ENCODE measurements at regions not wholly inside any gene's neighbourhood (a gene's known extent, or its start where the extent isn't known, plus 50 kb on each side); places are given as distances from the start of the nearest gene placed in this dataset.

DNA sequence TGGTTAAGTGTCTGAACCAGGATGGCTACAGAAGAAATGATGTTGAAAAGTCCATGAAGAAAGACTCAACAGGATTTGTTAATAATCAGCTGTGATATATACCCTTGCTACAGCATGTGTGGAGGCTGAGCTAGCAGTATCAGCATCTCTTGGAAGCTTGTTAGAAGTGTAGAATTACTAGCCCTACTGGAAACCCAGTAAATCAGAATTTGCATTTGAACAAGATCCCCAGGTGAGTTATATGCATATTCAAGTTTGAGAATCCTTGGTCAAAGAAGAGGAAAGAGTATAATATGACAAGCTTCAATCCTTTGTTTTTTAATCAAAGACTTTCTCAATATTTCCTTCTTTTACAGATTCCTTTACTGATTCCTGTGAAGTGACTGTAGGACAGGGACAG lies 109.0 kb upstream of the KCNJ3 start:
- no peaks in the 10 kb centered on the region for H3K4me1 ChIP-seq
- no peak overlapping the region for H3K27ac ChIP-seq
- H3K4me3 ChIP-seq: no peak overlapping the region
- no peak for DNase-seq (ENCODE audit: low read depth in 1 of 2, low spot score in 1 of 2)
- ChIA-PET CTCF (no interaction called here), POLR2A (no interaction called here)
- no peak for FAIRE-seq
- TF ChIP-seq POLR2AphosphoS2 (conservative IDR thresholded peaks at IDR 0.05; ENCODE audit: low read length) (no peak), SREBF2 (IDR thresholded peaks at IDR 0.05) (no peak), TP53 (CRISPR knock-in tag; IDR thresholded peaks at IDR 0.05) (no peak), ZSCAN20 (CRISPR knock-in tag; IDR thresholded peaks at IDR 0.05) (no peak), CBX2 (IDR thresholded peaks at IDR 0.05; ENCODE audit: borderline replicate concordance, low read depth) (no peak), CBX8 (IDR thresholded peaks at IDR 0.05) (no peak), RAD21 (conservative IDR thresholded peaks at IDR 0.05 in 1 of 2, IDR thresholded peaks at IDR 0.05 in 1 of 2) (no peak), EP300 (IDR thresholded peaks at IDR 0.05) (no peak)
- TF ChIP-seq, protein P1, sequence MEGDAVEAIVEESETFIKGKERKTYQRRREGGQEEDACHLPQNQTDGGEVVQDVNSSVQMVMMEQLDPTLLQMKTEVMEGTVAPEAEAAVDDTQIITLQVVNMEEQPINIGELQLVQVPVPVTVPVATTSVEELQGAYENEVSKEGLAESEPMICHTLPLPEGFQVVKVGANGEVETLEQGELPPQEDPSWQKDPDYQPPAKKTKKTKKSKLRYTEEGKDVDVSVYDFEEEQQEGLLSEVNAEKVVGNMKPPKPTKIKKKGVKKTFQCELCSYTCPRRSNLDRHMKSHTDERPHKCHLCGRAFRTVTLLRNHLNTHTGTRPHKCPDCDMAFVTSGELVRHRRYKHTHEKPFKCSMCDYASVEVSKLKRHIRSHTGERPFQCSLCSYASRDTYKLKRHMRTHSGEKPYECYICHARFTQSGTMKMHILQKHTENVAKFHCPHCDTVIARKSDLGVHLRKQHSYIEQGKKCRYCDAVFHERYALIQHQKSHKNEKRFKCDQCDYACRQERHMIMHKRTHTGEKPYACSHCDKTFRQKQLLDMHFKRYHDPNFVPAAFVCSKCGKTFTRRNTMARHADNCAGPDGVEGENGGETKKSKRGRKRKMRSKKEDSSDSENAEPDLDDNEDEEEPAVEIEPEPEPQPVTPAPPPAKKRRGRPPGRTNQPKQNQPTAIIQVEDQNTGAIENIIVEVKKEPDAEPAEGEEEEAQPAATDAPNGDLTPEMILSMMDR (IDR thresholded peaks at IDR 0.05): no peak
- H3K4me2 ChIP-seq: no peak overlapping the region
- H3K9me3 ChIP-seq: no peaks in the 10 kb centered on the region
- ATAC-seq: no peak

DNA sequence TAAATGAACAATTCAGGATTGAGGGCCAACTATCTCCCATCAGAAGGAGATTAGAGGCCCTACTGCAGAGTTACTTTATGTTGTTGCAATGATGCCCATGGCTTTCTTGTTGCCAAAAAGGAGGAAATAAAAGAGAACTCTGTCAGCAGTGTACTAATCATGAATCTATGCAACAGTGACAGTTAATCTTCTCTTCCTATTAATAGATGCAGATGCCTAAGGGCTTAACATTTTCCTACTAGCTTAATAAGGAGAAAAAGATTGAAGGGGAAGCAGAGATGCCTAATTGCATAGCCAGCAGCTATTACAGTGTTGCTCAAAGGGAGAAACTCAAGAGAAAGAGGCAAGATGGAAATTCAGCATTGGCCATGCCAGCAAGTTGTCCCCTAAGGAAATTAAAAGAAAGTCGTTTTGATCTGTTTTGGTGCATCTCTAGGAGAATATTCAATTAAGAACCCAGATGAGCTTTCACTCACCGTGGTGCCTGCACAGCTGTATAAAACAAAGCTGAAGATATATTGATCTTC lies 107.1 kb upstream of the KCNJ3 start:
- WGBS (ENCODE audit: missing lambda C conversion rate): 11% methylated on average over 2 of the region's 2 CpGs
- DNase-seq (ENCODE audit: low read depth in 1 of 2, low spot score in 1 of 2) (no peak), FAIRE-seq (no peak), ATAC-seq (no peak)
- Histone ChIP-seq H3K27ac (no peak overlapping the region), H3K4me2 (no peak overlapping the region), H3K4me3 (no peak overlapping the region), H3K9me3 (no peaks in the 10 kb centered on the region), H3K4me1 (no peaks in the 10 kb centered on the region)
- CTCF ChIA-PET: no interaction called here
- TF ChIP-seq, protein P2, sequence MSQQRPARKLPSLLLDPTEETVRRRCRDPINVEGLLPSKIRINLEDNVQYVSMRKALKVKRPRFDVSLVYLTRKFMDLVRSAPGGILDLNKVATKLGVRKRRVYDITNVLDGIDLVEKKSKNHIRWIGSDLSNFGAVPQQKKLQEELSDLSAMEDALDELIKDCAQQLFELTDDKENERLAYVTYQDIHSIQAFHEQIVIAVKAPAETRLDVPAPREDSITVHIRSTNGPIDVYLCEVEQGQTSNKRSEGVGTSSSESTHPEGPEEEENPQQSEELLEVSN (IDR thresholded peaks at IDR 0.05; ENCODE audit: borderline replicate concordance, low read depth): no peak
- TF ChIP-seq EP300 (IDR thresholded peaks at IDR 0.05) (no peak), HOXB5 (CRISPR knock-in tag; IDR thresholded peaks at IDR 0.05) (no peak), NR3C1 (IDR thresholded peaks at IDR 0.05) (no peak), CEBPB (IDR thresholded peaks at IDR 0.05) (no peak), HOXA7 (CRISPR knock-in tag; IDR thresholded peaks at IDR 0.05) (no peak)
- TF ChIP-seq, protein P3, sequence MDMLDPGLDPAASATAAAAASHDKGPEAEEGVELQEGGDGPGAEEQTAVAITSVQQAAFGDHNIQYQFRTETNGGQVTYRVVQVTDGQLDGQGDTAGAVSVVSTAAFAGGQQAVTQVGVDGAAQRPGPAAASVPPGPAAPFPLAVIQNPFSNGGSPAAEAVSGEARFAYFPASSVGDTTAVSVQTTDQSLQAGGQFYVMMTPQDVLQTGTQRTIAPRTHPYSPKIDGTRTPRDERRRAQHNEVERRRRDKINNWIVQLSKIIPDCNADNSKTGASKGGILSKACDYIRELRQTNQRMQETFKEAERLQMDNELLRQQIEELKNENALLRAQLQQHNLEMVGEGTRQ (IDR thresholded peaks at IDR 0.05): no peak
- TF ChIP-seq, protein P4, sequence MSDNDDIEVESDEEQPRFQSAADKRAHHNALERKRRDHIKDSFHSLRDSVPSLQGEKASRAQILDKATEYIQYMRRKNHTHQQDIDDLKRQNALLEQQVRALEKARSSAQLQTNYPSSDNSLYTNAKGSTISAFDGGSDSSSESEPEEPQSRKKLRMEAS (IDR thresholded peaks at IDR 0.05): no peak
- TF ChIP-seq, protein P1 (IDR thresholded peaks at IDR 0.05): no peak
- TF ChIP-seq, protein P5, sequence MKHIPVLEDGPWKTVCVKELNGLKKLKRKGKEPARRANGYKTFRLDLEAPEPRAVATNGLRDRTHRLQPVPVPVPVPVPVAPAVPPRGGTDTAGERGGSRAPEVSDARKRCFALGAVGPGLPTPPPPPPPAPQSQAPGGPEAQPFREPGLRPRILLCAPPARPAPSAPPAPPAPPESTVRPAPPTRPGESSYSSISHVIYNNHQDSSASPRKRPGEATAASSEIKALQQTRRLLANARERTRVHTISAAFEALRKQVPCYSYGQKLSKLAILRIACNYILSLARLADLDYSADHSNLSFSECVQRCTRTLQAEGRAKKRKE (CRISPR knock-in tag; IDR thresholded peaks at IDR 0.05; ENCODE audit: low read depth): no peak
- POLR2A ChIA-PET: no interaction called here

DNA sequence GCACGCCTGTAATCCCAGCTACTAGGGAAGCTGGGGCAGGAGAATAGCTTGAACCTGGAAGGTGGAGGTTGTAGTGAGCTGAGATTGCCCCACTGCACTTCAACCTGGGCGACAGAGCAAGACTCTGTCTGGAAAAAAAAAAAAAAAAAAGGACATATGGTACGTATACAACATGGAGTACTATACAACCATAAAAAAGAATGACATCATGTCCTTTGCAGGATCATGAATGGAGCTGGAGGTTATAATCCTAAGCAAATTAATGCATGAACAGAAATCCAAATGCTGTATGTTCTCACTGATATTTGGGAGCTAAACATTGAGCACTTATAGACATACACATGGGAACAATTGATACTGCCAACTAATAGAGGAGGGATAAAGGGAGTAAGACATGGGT lies 99.3 kb upstream of the KCNJ3 start:
- Histone ChIP-seq H3K4me1 (no peaks in the 10 kb centered on the region), H3K4me3 (no peak overlapping the region), H3K4me2 (no peak overlapping the region), H3K27ac (no peak overlapping the region), H3K9me3 (no peaks in the 10 kb centered on the region)
- ATAC-seq: no peak
- no peak for FAIRE-seq
- ChIA-PET POLR2A (no interaction called here), CTCF (no interaction called here)
- no peak for DNase-seq (ENCODE audit: low read depth in 1 of 2, low spot score in 1 of 2)
- WGBS (ENCODE audit: missing lambda C conversion rate): 58% methylated on average over 3 of the region's 3 CpGs
- TF ChIP-seq TFCP2L1 (CRISPR knock-in tag; IDR thresholded peaks at IDR 0.05): no peak
- TF ChIP-seq KDM5A (IDR thresholded peaks at IDR 0.05): no peak
- TF ChIP-seq, protein P6, sequence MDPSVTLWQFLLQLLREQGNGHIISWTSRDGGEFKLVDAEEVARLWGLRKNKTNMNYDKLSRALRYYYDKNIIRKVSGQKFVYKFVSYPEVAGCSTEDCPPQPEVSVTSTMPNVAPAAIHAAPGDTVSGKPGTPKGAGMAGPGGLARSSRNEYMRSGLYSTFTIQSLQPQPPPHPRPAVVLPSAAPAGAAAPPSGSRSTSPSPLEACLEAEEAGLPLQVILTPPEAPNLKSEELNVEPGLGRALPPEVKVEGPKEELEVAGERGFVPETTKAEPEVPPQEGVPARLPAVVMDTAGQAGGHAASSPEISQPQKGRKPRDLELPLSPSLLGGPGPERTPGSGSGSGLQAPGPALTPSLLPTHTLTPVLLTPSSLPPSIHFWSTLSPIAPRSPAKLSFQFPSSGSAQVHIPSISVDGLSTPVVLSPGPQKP (IDR thresholded peaks at IDR 0.05; ENCODE audit: low read depth, low read length): no peak
- TF ChIP-seq ZFP36 (IDR thresholded peaks at IDR 0.05; ENCODE audit: borderline replicate concordance, partially characterized antibody): no peak
- TF ChIP-seq, protein P7, sequence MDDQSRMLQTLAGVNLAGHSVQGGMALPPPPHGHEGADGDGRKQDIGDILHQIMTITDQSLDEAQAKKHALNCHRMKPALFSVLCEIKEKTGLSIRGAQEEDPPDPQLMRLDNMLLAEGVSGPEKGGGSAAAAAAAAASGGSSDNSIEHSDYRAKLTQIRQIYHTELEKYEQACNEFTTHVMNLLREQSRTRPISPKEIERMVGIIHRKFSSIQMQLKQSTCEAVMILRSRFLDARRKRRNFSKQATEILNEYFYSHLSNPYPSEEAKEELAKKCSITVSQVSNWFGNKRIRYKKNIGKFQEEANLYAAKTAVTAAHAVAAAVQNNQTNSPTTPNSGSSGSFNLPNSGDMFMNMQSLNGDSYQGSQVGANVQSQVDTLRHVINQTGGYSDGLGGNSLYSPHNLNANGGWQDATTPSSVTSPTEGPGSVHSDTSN (IDR thresholded peaks at IDR 0.05): no peak
- TF ChIP-seq MAZ (IDR thresholded peaks at IDR 0.05; ENCODE audit: borderline replicate concordance, low read depth, low read length): no peak

All from A549 (cell line).